ENCODE measurements at regions not wholly inside any gene's neighbourhood (a gene's known extent, or its start where the extent isn't known, plus 50 kb on each side); places are given as distances from the start of the nearest gene placed in this dataset.

DNA sequence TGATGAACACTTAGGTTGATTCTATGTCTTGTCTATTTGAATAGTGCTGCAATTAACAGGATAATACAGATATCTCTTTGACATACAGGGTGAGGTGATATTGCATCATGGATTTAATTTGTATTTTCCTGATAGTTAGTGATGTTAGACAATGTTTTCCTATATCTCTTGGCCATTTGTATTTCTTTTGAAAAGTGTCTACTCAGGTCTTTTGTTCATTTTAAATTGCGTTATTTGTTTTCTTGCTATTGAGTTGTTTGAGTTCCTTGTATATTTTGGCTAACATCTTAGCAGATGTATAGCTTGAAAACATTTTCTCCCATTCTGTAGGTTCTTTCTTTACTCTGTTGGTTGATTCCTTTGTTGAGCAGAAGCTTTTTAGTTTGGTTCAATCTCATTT, 460.6 kb downstream of the CCDC91 start:
- no peak for DNase-seq (ENCODE audit: extremely low spot score)
- CTCF ChIA-PET: no interaction called here
- TF ChIP-seq FOXK2 (IDR thresholded peaks at IDR 0.05) (no peak), LEF1 (IDR thresholded peaks at IDR 0.05; ENCODE audit: borderline replicate concordance) (no peak), PKNOX1 (IDR thresholded peaks at IDR 0.05) (no peak), ARNT (IDR thresholded peaks at IDR 0.05) (no peak), FOXA1 (IDR thresholded peaks at IDR 0.05) (no peak), BHLHE40 (IDR thresholded peaks at IDR 0.05; ENCODE audit: borderline replicate concordance) (no peak), ZNF384 (IDR thresholded peaks at IDR 0.05) (no peak), TARDBP (IDR thresholded peaks at IDR 0.05) (no peak), L3MBTL2 (conservative IDR thresholded peaks at IDR 0.05) (no peak), CTBP1 (IDR thresholded peaks at IDR 0.05; ENCODE audit: borderline replicate concordance) (no peak), FOXM1 (IDR thresholded peaks at IDR 0.05; ENCODE audit: borderline replicate concordance) (no peak)
- POLR2A ChIA-PET: no interaction called here

DNA sequence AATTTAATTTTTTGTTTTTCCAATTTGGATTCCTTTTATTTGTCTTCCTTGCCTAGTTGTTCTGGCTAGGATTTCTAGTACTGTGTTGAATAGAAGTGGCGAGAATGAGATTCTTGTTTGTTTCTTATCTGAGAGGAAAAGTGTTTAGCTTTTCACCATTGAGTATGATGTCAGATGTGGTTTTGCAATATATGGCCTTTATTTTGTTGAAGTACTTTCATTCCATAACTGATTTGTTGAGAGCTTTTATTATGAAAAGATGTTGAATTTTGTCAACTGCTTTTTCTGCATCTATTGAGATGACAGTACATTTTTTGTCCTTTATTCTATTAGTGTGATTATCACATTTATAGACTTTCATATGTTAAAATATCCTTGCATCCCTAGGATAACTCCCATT, 462.0 kb downstream of the CCDC91 start:
- no peak for DNase-seq (ENCODE audit: extremely low spot score)
- CTCF ChIA-PET: no interaction called here
- POLR2A ChIA-PET: no interaction called here
- no peak for TF ChIP-seq LEF1 (IDR thresholded peaks at IDR 0.05; ENCODE audit: borderline replicate concordance)
- no peak for TF ChIP-seq FOXK2 (IDR thresholded peaks at IDR 0.05)
- TF ChIP-seq ZNF384 (IDR thresholded peaks at IDR 0.05): no peak
- TF ChIP-seq NFRKB (IDR thresholded peaks at IDR 0.05): no peak
- TF ChIP-seq PKNOX1 (IDR thresholded peaks at IDR 0.05): no peak
- TF ChIP-seq TARDBP (IDR thresholded peaks at IDR 0.05): no peak
- no peak for TF ChIP-seq BHLHE40 (IDR thresholded peaks at IDR 0.05; ENCODE audit: borderline replicate concordance)
- TF ChIP-seq ARNT (IDR thresholded peaks at IDR 0.05): no peak
- no peak for TF ChIP-seq SP1 (IDR thresholded peaks at IDR 0.05)
- no peak for TF ChIP-seq L3MBTL2 (conservative IDR thresholded peaks at IDR 0.05)
- TF ChIP-seq HDGF (IDR thresholded peaks at IDR 0.05; ENCODE audit: borderline replicate concordance): no peak
- TF ChIP-seq SUZ12 (IDR thresholded peaks at IDR 0.05): no peak
- TF ChIP-seq ELF4 (IDR thresholded peaks at IDR 0.05): no peak
- no peak for TF ChIP-seq FOXM1 (IDR thresholded peaks at IDR 0.05; ENCODE audit: borderline replicate concordance)
- no peak for TF ChIP-seq CTBP1 (IDR thresholded peaks at IDR 0.05; ENCODE audit: borderline replicate concordance)

GRCh38 chr12:28681980-28682379, 467.1 kb upstream of the FAR2 start:
- ChIA-PET CTCF (no interaction called here), POLR2A (no interaction called here)
- TF ChIP-seq SUZ12 (IDR thresholded peaks at IDR 0.05): no peak
- no peak for TF ChIP-seq PKNOX1 (IDR thresholded peaks at IDR 0.05)
- TF ChIP-seq TARDBP (IDR thresholded peaks at IDR 0.05): no peak
- no peak for TF ChIP-seq FOXM1 (IDR thresholded peaks at IDR 0.05; ENCODE audit: borderline replicate concordance)
- no peak for TF ChIP-seq ARNT (IDR thresholded peaks at IDR 0.05)
- no peak for TF ChIP-seq NFRKB (IDR thresholded peaks at IDR 0.05)
- no peak for TF ChIP-seq HDGF (IDR thresholded peaks at IDR 0.05; ENCODE audit: borderline replicate concordance)
- no peak for TF ChIP-seq FOXK2 (IDR thresholded peaks at IDR 0.05)
- TF ChIP-seq L3MBTL2 (conservative IDR thresholded peaks at IDR 0.05): no peak
- no peak for TF ChIP-seq BHLHE40 (IDR thresholded peaks at IDR 0.05; ENCODE audit: borderline replicate concordance)
- no peak for TF ChIP-seq SP1 (IDR thresholded peaks at IDR 0.05)
- no peak for TF ChIP-seq FOXA1 (IDR thresholded peaks at IDR 0.05)
- TF ChIP-seq LEF1 (IDR thresholded peaks at IDR 0.05; ENCODE audit: borderline replicate concordance): no peak
- no peak for DNase-seq (ENCODE audit: extremely low spot score)

DNA sequence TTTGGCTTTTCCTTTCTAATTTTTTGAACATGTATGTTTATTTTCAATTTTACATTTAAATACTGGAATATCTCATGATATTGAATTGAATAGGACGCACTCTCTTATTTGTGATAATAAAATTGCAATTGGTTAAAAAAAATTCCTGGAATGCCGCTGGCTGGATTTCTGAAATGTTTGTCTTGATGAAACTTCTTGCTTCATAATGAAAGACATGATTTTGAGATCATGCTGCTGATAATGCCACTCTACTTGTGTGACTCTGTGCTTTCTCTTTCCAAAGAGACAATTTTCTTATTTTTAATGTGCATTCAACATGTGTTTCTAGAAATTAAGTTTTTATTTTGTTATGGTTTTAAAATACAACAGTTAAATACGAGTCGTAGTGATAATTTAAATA, 465.7 kb upstream of the FAR2 start:
- TF ChIP-seq SP1 (IDR thresholded peaks at IDR 0.05) (no peak), FOXM1 (IDR thresholded peaks at IDR 0.05; ENCODE audit: borderline replicate concordance) (no peak), TARDBP (IDR thresholded peaks at IDR 0.05) (no peak), CTBP1 (IDR thresholded peaks at IDR 0.05; ENCODE audit: borderline replicate concordance) (no peak), NFRKB (IDR thresholded peaks at IDR 0.05) (no peak), FOXA1 (IDR thresholded peaks at IDR 0.05) (no peak), HDGF (IDR thresholded peaks at IDR 0.05; ENCODE audit: borderline replicate concordance) (no peak), BHLHE40 (IDR thresholded peaks at IDR 0.05; ENCODE audit: borderline replicate concordance) (no peak), ARNT (IDR thresholded peaks at IDR 0.05) (no peak), SUZ12 (IDR thresholded peaks at IDR 0.05) (no peak), PKNOX1 (IDR thresholded peaks at IDR 0.05) (no peak), LEF1 (IDR thresholded peaks at IDR 0.05; ENCODE audit: borderline replicate concordance) (no peak), ELF4 (IDR thresholded peaks at IDR 0.05) (no peak), L3MBTL2 (conservative IDR thresholded peaks at IDR 0.05) (no peak), ZNF384 (IDR thresholded peaks at IDR 0.05) (no peak), FOXK2 (IDR thresholded peaks at IDR 0.05) (no peak)
- no peak for DNase-seq (ENCODE audit: extremely low spot score)
- ChIA-PET CTCF (no interaction called here), POLR2A (no interaction called here)

- ChIA-PET POLR2A (no interaction called here), CTCF (no interaction called here)
- no peak for DNase-seq (ENCODE audit: extremely low spot score)
- TF ChIP-seq FOXK2 (IDR thresholded peaks at IDR 0.05) (no peak), BHLHE40 (IDR thresholded peaks at IDR 0.05; ENCODE audit: borderline replicate concordance) (no peak), L3MBTL2 (conservative IDR thresholded peaks at IDR 0.05) (no peak), SUZ12 (IDR thresholded peaks at IDR 0.05) (no peak), NFRKB (IDR thresholded peaks at IDR 0.05) (no peak), ZNF384 (IDR thresholded peaks at IDR 0.05) (no peak), PKNOX1 (IDR thresholded peaks at IDR 0.05) (no peak), FOXM1 (IDR thresholded peaks at IDR 0.05; ENCODE audit: borderline replicate concordance) (no peak), HDGF (IDR thresholded peaks at IDR 0.05; ENCODE audit: borderline replicate concordance) (no peak), LEF1 (IDR thresholded peaks at IDR 0.05; ENCODE audit: borderline replicate concordance) (no peak), ARNT (IDR thresholded peaks at IDR 0.05) (no peak), FOXA1 (IDR thresholded peaks at IDR 0.05) (no peak)
Measured at GRCh38 chr12:28689398-28690175, 459.5 kb upstream of the FAR2 start.
